PC-3 (cell line): ENCODE measurements at regions not wholly inside any gene's neighbourhood (a gene's known extent, or its start where the extent isn't known, plus 50 kb on each side); places are given as distances from the start of the nearest gene placed in this dataset.

Source experiments
- EZH2 ChIP-seq: fragments of 300-600 bp; sonication (generic); IDR thresholded peaks from one replicate; pipeline ENCODE4 v1.6.1; 2017; ENCODE audit warnings: antibody characterized with exemption, mild to moderate bottlenecking, low read length; ENCODE audit not compliant: unreplicated experiment
- EZH2phosphoT487 ChIP-seq: fragments of 300-600 bp; sonication (generic); IDR thresholded peaks from 2 replicates; pipeline ENCODE4 v1.6.1; 2018; ENCODE audit warnings: mild to moderate bottlenecking, antibody characterized with exemption, low read length, borderline replicate concordance
- TF ChIP-seq, protein P1 (sequence below): fragments of 300-600 bp; sonication (generic); conservative IDR thresholded peaks from 2 replicates; pipeline ENCODE4 v1.5.1; 2017; ENCODE audit warnings: antibody characterized with exemption, low read depth, mild to moderate bottlenecking, low read length

GRCh38 chr3:30277494-30277893 lies 328.9 kb upstream of the TGFBR2 start:
- TF ChIP-seq, protein P1, sequence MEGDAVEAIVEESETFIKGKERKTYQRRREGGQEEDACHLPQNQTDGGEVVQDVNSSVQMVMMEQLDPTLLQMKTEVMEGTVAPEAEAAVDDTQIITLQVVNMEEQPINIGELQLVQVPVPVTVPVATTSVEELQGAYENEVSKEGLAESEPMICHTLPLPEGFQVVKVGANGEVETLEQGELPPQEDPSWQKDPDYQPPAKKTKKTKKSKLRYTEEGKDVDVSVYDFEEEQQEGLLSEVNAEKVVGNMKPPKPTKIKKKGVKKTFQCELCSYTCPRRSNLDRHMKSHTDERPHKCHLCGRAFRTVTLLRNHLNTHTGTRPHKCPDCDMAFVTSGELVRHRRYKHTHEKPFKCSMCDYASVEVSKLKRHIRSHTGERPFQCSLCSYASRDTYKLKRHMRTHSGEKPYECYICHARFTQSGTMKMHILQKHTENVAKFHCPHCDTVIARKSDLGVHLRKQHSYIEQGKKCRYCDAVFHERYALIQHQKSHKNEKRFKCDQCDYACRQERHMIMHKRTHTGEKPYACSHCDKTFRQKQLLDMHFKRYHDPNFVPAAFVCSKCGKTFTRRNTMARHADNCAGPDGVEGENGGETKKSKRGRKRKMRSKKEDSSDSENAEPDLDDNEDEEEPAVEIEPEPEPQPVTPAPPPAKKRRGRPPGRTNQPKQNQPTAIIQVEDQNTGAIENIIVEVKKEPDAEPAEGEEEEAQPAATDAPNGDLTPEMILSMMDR = no peak
- no peak for TF ChIP-seq EZH2
- TF ChIP-seq EZH2phosphoT487 = no peak
